Retina (tissue), 1 donor: ENCODE measurements at regions not wholly inside any gene's neighbourhood (a gene's known extent, or its start where the extent isn't known, plus 50 kb on each side); places are given as distances from the start of the nearest gene placed in this dataset.
"Not testable (repeated sequence)": the region's sequence is repeated elsewhere in the genome, so short reads cannot be mapped to it uniquely, and the experiment has no call there.

ENCODE experiments used
- DNase-seq: peaks from one replicate; pipeline ENCODE4 v3.0.0-alpha.2; 2016

GRCh38 chr3:182000447-182000846 is 288.7 kb downstream of the SOX2 start:
- no peak for DNase-seq

- no peak for DNase-seq
These were observed 293.5 kb downstream of the SOX2 start for GRCh38 chr3:182005219-182005618.

DNA sequence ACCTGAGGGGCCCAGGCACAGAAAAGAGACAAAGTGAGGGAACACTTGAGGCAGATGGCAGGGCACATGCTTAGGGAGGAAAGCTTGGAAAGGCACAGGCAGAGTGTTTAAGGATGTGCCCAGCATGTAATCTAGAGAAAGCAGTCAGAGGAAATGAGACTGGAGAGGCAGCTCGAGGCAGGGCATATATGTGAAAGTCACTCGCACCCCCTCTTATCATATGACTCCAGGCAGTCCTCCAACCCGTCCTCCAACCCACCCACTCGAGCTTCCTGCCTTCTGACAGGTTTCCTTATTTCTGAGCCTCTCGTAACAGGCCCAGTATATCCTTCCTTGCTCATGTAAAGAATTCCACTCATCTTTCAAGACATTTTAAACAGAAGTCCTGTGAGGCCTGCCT is 294.0 kb downstream of the SOX2 start:
- no peak for DNase-seq

GRCh38 chr3:182006431-182006830 is 294.7 kb downstream of the SOX2 start:
- no peak for DNase-seq

- no peak for DNase-seq
These were observed 295.7 kb downstream of the SOX2 start for GRCh38 chr3:182007441-182007840.

DNA sequence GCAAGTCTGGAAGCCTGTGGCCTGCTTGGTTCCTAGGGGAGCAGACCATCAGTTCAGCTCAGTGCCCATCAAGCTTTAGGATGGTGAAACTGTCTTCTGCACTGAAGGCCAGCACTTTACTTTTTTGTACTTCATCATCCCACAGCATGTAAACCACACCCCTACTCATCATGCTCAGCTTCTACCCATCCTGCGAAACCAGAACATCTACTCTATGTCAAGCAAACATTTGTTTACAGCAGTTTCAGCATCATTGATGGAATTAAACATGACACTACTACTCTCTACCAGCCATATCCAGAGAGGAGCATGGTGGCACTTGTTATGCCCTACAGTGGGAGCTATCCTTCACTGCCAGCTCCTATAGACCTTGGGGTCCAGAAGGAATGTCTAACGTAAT is 306.6 kb downstream of the SOX2 start:
- DNase-seq = no peak

GRCh38 chr3:182019926-182020325 is 308.2 kb downstream of the SOX2 start:
- DNase-seq = no peak

DNA sequence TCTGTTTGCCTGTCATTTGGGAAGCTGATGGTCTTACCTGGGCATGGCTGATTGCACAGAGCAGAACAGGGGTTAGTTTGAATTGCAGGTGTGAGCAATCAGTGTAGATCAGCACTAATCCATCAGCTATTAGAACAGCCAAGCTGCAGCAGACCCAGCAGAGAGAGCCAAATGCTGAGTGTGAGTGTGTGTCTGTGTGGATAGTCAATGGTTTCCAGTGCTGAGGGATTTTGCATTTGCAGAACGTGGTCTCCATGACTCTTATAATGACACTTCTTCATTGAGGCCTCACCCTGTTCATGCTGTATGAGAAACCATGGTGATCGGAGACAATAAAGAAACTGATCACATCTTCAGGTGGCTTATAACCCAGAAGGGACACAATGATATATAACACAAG is 312.1 kb downstream of the SOX2 start:
- DNase-seq = no peak

- DNase-seq = no peak
These were observed 315.6 kb downstream of the SOX2 start for GRCh38 chr3:182027366-182027765.

DNA sequence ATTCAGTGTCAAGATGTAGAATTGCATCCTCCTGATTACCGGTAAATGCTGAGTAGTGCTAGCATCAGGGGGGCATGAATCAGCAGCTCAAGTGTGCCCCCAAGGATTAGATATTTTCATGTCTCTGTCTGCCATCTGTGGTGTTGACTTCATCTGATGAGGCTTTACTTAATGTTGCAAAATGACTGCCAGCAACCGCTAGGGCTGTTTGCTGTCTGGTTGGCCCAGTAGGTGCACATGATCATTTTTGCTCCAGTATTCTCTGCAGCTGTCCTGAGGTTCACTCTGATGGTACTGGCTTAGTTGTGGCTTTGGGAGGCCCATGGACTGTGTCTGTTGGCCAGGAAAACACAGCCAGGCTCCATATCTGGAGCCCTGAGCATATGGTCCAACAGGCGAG is 316.4 kb downstream of the SOX2 start:
- no peak for DNase-seq

DNA sequence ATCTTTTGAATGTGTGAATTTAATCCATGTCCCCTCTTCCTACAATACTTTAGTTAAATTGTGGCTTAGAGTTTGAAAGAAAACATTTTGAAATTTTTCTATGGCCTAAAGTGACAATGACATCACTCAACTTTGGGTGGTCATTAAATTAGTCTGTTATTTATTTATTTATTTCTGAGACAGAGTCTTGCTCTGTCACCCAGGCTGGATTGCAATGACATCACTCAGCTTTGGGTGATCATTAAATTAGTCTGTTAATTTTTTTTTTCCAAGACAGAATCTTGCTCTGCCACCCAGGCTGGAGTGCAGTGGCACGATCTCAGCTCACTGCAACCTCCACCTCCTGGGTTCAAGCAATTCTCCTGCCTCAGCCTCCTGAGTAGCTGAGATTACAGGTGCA is 322.5 kb downstream of the SOX2 start:
- DNase-seq = not testable (repeated sequence)

DNA sequence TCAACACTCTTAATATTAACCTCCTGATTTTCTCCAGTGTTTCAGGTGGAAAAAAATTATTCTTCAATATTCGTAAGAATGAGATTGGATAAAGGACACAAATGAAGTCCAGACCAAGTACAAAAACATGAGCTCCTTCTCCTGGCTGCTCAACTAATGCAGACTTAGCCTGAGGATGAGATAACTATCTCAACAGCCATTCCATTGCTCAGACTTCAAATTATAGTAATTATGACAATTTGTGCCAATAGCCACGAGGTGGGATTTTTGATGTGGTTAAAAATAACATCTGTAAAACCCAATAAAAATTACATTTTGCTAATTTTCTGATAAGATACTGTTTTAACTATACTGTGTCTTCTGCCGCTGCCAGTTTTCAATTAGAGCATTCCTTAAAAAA is 323.6 kb downstream of the SOX2 start:
- no peak for DNase-seq

GRCh38 chr3:182036382-182036781 is 324.7 kb downstream of the SOX2 start:
- DNase-seq = no peak

DNA sequence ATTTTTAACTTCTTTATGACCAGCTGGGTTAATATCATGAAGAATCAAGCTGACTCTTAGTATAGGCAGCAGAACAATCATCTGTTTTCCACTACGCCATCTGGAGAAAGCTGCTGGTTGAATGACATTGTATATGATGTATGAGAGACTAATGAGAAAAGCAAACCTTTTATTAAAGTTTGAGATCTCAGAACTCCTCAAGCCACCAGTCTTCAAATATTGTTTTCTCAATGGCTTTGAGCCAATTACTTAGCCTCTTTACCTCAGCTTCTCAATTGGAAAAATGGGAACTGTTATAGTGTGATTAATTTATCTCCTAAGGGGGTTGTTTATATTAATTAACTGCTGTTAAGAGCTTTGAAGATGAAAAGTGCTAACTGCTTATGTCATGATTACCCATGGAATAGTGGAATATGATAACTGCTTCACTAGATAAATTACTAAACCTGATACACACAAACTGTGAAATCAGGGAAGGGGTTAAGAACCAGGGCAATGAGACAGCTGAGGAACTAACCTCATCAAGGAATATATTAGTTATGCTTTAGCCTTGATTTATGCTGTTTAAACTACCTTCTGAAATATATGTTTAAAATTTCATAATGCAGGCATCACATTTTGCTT is 330.1 kb downstream of the SOX2 start:
- DNase-seq = peak; percentile 9

- DNase-seq = no peak
These were observed 334.0 kb downstream of the SOX2 start for GRCh38 chr3:182045736-182046135.

DNA sequence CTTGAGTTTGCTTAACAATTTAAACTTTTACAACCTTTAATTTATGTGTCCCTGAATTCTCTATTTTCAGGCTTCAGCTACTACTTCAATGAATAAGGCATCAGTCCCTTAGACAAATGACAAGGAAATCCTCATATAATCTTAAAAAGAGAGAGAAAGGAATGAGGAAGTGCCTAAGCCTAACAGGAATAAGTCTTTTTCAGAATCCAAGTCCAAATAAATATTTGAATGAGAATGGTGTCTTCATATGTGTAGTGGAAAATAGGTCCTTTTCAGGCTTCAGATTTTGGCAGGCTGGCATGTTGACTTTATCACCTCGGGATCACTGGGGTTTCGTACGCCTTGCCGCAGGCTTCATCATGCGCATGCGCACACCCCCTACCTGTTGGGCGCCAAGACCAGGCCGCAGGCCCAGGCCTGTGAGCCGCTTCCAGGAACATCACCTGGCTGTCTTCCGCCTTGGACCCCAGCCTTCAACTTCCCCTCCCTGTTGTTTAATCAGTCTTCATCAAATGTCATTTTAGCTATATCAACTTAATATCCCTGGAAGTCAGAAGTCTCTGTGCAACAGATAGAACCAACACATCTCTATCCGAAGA is 334.5 kb downstream of the SOX2 start:
- DNase-seq = no peak

- no peak for DNase-seq
These were observed 339.2 kb downstream of the SOX2 start for GRCh38 chr3:182050932-182051331.

- no peak for DNase-seq
These were observed 340.6 kb downstream of the SOX2 start for GRCh38 chr3:182052332-182052731.

DNA sequence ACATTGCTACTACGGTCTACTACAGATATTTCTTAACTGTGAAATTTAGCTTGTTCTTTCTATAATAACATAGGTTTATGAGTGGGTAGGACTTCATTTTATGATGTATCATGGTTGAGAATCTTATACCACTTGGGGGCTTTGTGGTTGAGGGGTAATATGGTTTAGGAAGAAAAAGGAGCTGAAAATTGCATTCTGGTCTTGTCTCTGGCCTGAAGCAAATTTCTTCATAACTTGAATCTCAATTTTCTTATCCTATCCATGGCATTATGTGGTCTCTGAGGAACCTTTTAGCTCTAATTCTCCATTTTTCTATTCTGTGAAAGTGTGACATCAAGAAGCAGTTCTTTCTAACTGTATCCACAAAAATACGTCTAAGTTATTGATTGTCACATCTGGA is 341.0 kb downstream of the SOX2 start:
- no peak for DNase-seq

- DNase-seq = no peak
These were observed 346.8 kb downstream of the SOX2 start for GRCh38 chr3:182058488-182058887.

- DNase-seq = no peak
These were observed 352.0 kb downstream of the SOX2 start for GRCh38 chr3:182063742-182064141.

DNA sequence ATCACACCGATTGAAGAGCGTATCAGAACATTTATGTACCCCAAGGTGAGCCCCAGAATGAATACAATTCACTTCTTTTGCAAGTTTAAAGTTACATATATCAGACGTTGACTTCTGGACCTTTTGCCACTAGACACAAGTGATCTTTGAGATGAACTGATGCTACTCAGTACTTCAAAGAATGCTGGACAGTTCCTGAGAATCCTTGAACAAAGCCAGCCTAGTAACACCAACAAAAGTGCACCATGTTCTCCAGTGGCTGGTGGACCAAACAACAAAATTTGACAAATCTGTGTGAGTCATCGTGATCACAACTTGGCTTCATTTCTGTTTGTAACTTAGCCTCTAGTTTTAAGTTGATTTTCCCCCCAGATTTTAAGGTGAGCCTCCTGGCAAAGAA is 355.7 kb downstream of the SOX2 start:
- DNase-seq = no peak

- no peak for DNase-seq
These were observed 366.6 kb downstream of the SOX2 start for GRCh38 chr3:182078316-182078715.

GRCh38 chr3:182078929-182079328 is 367.2 kb downstream of the SOX2 start:
- no peak for DNase-seq

- no peak for DNase-seq
These were observed 369.4 kb downstream of the SOX2 start for GRCh38 chr3:182081096-182081495.
